Spleen (tissue), 11 donors: ENCODE measurements at regions not wholly inside any gene's neighbourhood (a gene's known extent, or its start where the extent isn't known, plus 50 kb on each side); places are given as distances from the start of the nearest gene placed in this dataset.

ENCODE experiments used
- DNase-seq: peaks from one replicate; pipeline ENCODE4 v3.0.0-alpha.2; 2020
- H3K27ac ChIP-seq, 8 donors: fragments of 200-600 bp; sonication (generic) in 7 of 8; 1 replicate in 4 of 8; 2 replicates in 4 of 8; pipeline versions ENCODE4 v1.5.0 to v1.8.0; 2016 to 2021; ENCODE audit warnings: inconsistent platforms in 4 of 8, mild to moderate bottlenecking in 4 of 8, moderate library complexity in 1 of 8
- H3K27me3 ChIP-seq, 7 donors: fragments of 200-600 bp; sonication (generic) in 6 of 7; replicated peaks in 1 of 7; 1 replicate in 4 of 7; 2 replicates in 3 of 7; pipeline versions ENCODE4 v1.5.0 to v1.8.0; 2016 to 2021; ENCODE audit warnings: inconsistent platforms in 3 of 7, mild to moderate bottlenecking in 1 of 7
- H3K36me3 ChIP-seq, 6 donors: fragments of 200-600 bp; sonication (generic) in 5 of 6; 1 replicate in 4 of 6; 2 replicates in 2 of 6; pipeline versions ENCODE4 v1.5.0 to v1.8.0; 2016 to 2021; ENCODE audit warnings: inconsistent platforms in 2 of 6
- H3K4me1 ChIP-seq, 6 donors: fragments of 200-600 bp; sonication (generic) in 5 of 6; 1 replicate in 3 of 6; 2 replicates in 3 of 6; pipeline versions ENCODE4 v1.5.0 to v1.8.0; 2016 to 2021; ENCODE audit warnings: inconsistent platforms in 3 of 6
- H3K4me3 ChIP-seq, 8 donors: fragments of 200-600 bp; sonication (generic) in 7 of 8; 1 replicate in 4 of 8; 2 replicates in 4 of 8; pipeline versions ENCODE4 v1.5.0 to v1.8.0; 2016 to 2021; ENCODE audit warnings: inconsistent platforms in 4 of 8, mild to moderate bottlenecking in 4 of 8, moderate library complexity in 2 of 8
- H3K9me3 ChIP-seq, 8 donors: fragments of 200-600 bp; sonication (generic) in 7 of 8; 1 replicate in 4 of 8; 2 replicates in 4 of 8; pipeline versions ENCODE4 v1.5.0 to v1.8.0; 2016 to 2021; ENCODE audit warnings: inconsistent platforms in 4 of 8
- CTCF ChIP-seq, 11 experiments: fragments of 200-600 bp in 7 of 11; fragments of 450-650 bp in 4 of 11; sonication (generic) in 4 of 11; IDR thresholded peaks in 8 of 11; conservative IDR thresholded peaks in 3 of 11; 1 replicate in 7 of 11; 2 replicates in 4 of 11; pipeline versions ENCODE4 v1.4.0 to v1.8.0; 2016 to 2021; ENCODE audit warnings: antibody characterized with exemption in 11 of 11, inconsistent platforms in 4 of 11, mild to moderate bottlenecking in 1 of 11
- POLR2A ChIP-seq, 3 donors: fragments of 450-650 bp; IDR thresholded peaks; one replicate each; pipeline ENCODE4 v1.5.1; 2017; ENCODE audit warnings: antibody characterized with exemption in 3 of 3, mild to moderate bottlenecking in 1 of 3
- POLR2AphosphoS5 ChIP-seq, 3 donors: sonication (generic); formaldehyde crosslinking; IDR thresholded peaks; one replicate each; pipeline ENCODE4 v1.5.1; 2017; ENCODE audit warnings: antibody characterized with exemption in 3 of 3
- WGBS, 5 donors: extraction: QIAGEN DNeasy Blood & Tissue Kit in 3 of 5; methylation state at CpG; one replicate each; pipeline versions ENCODE4 v1.1.5 to v1.1.7; 2013 to 2018; 5-methylcytosine and 5-hydroxymethylcytosine counted together
- intact Hi-C: fragments of 100-400 bp; cut with DNase I; formaldehyde crosslinking; loops from one replicate; pipeline ENCODE4 v1.15.0; 2023; ENCODE audit warnings: low total_unique reads
- donor health status: healthy with polysubstance abuse.
- donor health status: DM: no; HTN: no; CAD: no; lungs with moderate emphysema.
- donor health status: DM: no; HTN: no; CAD: no.
- donor health status: Bipolar disorder and iron deficiency.
- donor health status: healthy.
- donor health status: DM: no; HTN: no; CAD: no.
- donor health status: DM: yes; HTN: yes; CAD: no.

GRCh38 chr1:95366498-95366897, 132.5 kb downstream of the RWDD3 start:
- Histone ChIP-seq H3K36me3 (no peaks in the 10 kb centered on the region), H3K4me3 (no peak overlapping the region), H3K27me3 (no peaks in the 10 kb centered on the region), H3K9me3 (no peaks in the 10 kb centered on the region), H3K27ac (no peak overlapping the region), H3K4me1 (no peaks in the 10 kb centered on the region)
- DNase-seq = no peak
- TF ChIP-seq CTCF (IDR thresholded peaks at IDR 0.05 in 8 of 11, conservative IDR thresholded peaks at IDR 0.05 in 3 of 11) (no peak), POLR2AphosphoS5 (IDR thresholded peaks at IDR 0.05) (no peak), POLR2A (IDR thresholded peaks at IDR 0.05) (no peak)
- intact Hi-C loops = no loop called here
- 76 to 88% (median 81%) methylated on average over 3 of the region's 3 CpGs for WGBS, 5 donors

- DNase-seq = no peak
- Histone ChIP-seq H3K4me3 (no peak overlapping the region), H3K4me1 (no peaks in the 10 kb centered on the region), H3K9me3 (no peaks in the 10 kb centered on the region), H3K27me3 (no peaks in the 10 kb centered on the region), H3K36me3 (no peaks in the 10 kb centered on the region), H3K27ac (no peak overlapping the region)
- TF ChIP-seq CTCF (IDR thresholded peaks at IDR 0.05 in 8 of 11, conservative IDR thresholded peaks at IDR 0.05 in 3 of 11) (no peak), POLR2AphosphoS5 (IDR thresholded peaks at IDR 0.05) (no peak), POLR2A (IDR thresholded peaks at IDR 0.05) (no peak)
- 72 to 84% (median 77%) methylated on average over 4 of the region's 4 CpGs for WGBS, 5 donors
- intact Hi-C loops = no loop called here
Measured at GRCh38 chr1:95368178-95368577, 134.2 kb downstream of the RWDD3 start.

- no peaks in the 10 kb centered on the region for H3K36me3 ChIP-seq
- no peaks in the 10 kb centered on the region for H3K9me3 ChIP-seq
- no peak for DNase-seq
- H3K4me1 ChIP-seq = no peaks in the 10 kb centered on the region
- no peaks in the 10 kb centered on the region for H3K27me3 ChIP-seq
- no peak overlapping the region for H3K4me3 ChIP-seq
- intact Hi-C loops = no loop called here
- 72 to 84% (median 74%) methylated on average over 7 of the region's 7 CpGs for WGBS, 5 donors
- TF ChIP-seq CTCF (IDR thresholded peaks at IDR 0.05 in 8 of 11, conservative IDR thresholded peaks at IDR 0.05 in 3 of 11) (no peak), POLR2AphosphoS5 (IDR thresholded peaks at IDR 0.05) (no peak), POLR2A (IDR thresholded peaks at IDR 0.05) (no peak)
- H3K27ac ChIP-seq = no peak overlapping the region
Measured at GRCh38 chr1:95369985-95370690, 136.1 kb downstream of the RWDD3 start.

- H3K27me3 ChIP-seq = no peaks in the 10 kb centered on the region
- no peak overlapping the region for H3K4me3 ChIP-seq
- H3K27ac ChIP-seq = no peak overlapping the region
- H3K36me3 ChIP-seq = no peaks in the 10 kb centered on the region
- WGBS, 5 donors = 68 to 76% (median 74%) methylated on average over 13 of the region's 13 CpGs
- DNase-seq = no peak
- intact Hi-C loops = no loop called here
- no peaks in the 10 kb centered on the region for H3K9me3 ChIP-seq
- H3K4me1 ChIP-seq = no peaks in the 10 kb centered on the region
- TF ChIP-seq POLR2A (IDR thresholded peaks at IDR 0.05) (no peak), CTCF (IDR thresholded peaks at IDR 0.05 in 8 of 11, conservative IDR thresholded peaks at IDR 0.05 in 3 of 11) (no peak), POLR2AphosphoS5 (IDR thresholded peaks at IDR 0.05) (no peak)
Measured at GRCh38 chr1:95370691-95371562, 136.9 kb downstream of the RWDD3 start.
